ENCODE measurements at regions not wholly inside any gene's neighbourhood (a gene's known extent, or its start where the extent isn't known, plus 50 kb on each side); places are given as distances from the start of the nearest gene placed in this dataset.

GRCh38 chr1:5393146-5393545, 599.1 kb downstream of the NPHP4 start:
- DNase-seq (ENCODE audit: low read depth), result no peak

GRCh38 chr1:5391725-5392124, 600.5 kb downstream of the NPHP4 start:
- TF ChIP-seq CTCF (conservative IDR thresholded peaks at IDR 0.05; ENCODE audit: low read length), result no peak
- DNase-seq (ENCODE audit: low read depth), result no peak
- H3K4me3 ChIP-seq (ENCODE audit: low read length), result no peak overlapping the region

More at GRCh38 chr1:5393146-5393545, 599.1 kb downstream of the NPHP4 start:
- no peak overlapping the region for H3K4me3 ChIP-seq (ENCODE audit: low read length)
- no peak for TF ChIP-seq CTCF (conservative IDR thresholded peaks at IDR 0.05; ENCODE audit: low read length)

GRCh38 chr1:5390504-5390903, 601.7 kb downstream of the NPHP4 start:
- TF ChIP-seq CTCF (conservative IDR thresholded peaks at IDR 0.05; ENCODE audit: low read length), result no peak
- no peak for DNase-seq (ENCODE audit: low read depth)
- no peak overlapping the region for H3K4me3 ChIP-seq (ENCODE audit: low read length)

GRCh38 chr1:5389101-5389885, 602.9 kb downstream of the NPHP4 start:
- H3K4me3 ChIP-seq (ENCODE audit: low read length), result no peak overlapping the region
- no peak for TF ChIP-seq CTCF (conservative IDR thresholded peaks at IDR 0.05; ENCODE audit: low read length)
- DNase-seq (ENCODE audit: low read depth), result no peak

- TF ChIP-seq CTCF (conservative IDR thresholded peaks at IDR 0.05; ENCODE audit: low read length), result no peak
- DNase-seq (ENCODE audit: low read depth), result no peak
- H3K4me3 ChIP-seq (ENCODE audit: low read length), result no peak overlapping the region
Measured at GRCh38 chr1:5388622-5389021, 603.6 kb downstream of the NPHP4 start.

- DNase-seq (ENCODE audit: low read depth), result no peak
- no peak for TF ChIP-seq CTCF (conservative IDR thresholded peaks at IDR 0.05; ENCODE audit: low read length)
- no peak overlapping the region for H3K4me3 ChIP-seq (ENCODE audit: low read length)
Measured at GRCh38 chr1:5386371-5386770, 605.9 kb downstream of the NPHP4 start.

GRCh38 chr1:5385956-5386355, 606.3 kb downstream of the NPHP4 start:
- no peak for DNase-seq (ENCODE audit: low read depth)
- TF ChIP-seq CTCF (conservative IDR thresholded peaks at IDR 0.05; ENCODE audit: low read length), result no peak
- no peak overlapping the region for H3K4me3 ChIP-seq (ENCODE audit: low read length)
